Tibial nerve (tissue), 4 donors: ENCODE measurements at regions not wholly inside any gene's neighbourhood (a gene's known extent, or its start where the extent isn't known, plus 50 kb on each side); places are given as distances from the start of the nearest gene placed in this dataset.

Source experiments
- DNase-seq, 2 donors: peaks; one replicate each; pipeline ENCODE4 v3.0.0-alpha.2; 2019; ENCODE audit warnings: low spot score in 2 of 2
- H3K27ac ChIP-seq, 4 donors: fragments of 200-600 bp; sonication (generic) in 3 of 4; one replicate each; pipeline ENCODE4 v1.5.1; 2017 to 2019; ENCODE audit warnings: mild to moderate bottlenecking in 1 of 4
- H3K27me3 ChIP-seq, 2 donors: fragments of 200-600 bp; sonication (generic) in 1 of 2; one replicate each; pipeline versions ENCODE4 v1.5.1 to v1.6.0; 2017 to 2019
- H3K36me3 ChIP-seq, 3 donors: fragments of 200-600 bp; sonication (generic); one replicate each; pipeline ENCODE4 v1.5.1; 2018 to 2019
- H3K4me1 ChIP-seq, 4 donors: fragments of 200-600 bp; sonication (generic) in 3 of 4; one replicate each; pipeline ENCODE4 v1.5.1; 2017 to 2019
- H3K4me3 ChIP-seq, 4 donors: fragments of 200-600 bp; sonication (generic) in 3 of 4; one replicate each; pipeline ENCODE4 v1.5.1; 2017 to 2019; ENCODE audit warnings: mild to moderate bottlenecking in 1 of 4, moderate library complexity in 1 of 4
- H3K9me3 ChIP-seq, 4 donors: fragments of 200-600 bp; sonication (generic) in 3 of 4; one replicate each; pipeline ENCODE4 v1.5.1; 2017 to 2019
- CTCF ChIP-seq, 5 experiments: fragments of 200-600 bp in 3 of 5; fragments of 450-650 bp in 2 of 5; sonication (generic) in 3 of 5; IDR thresholded peaks; one replicate each; pipeline ENCODE4 v1.5.1; 2016 to 2019; ENCODE audit warnings: antibody characterized with exemption in 5 of 5, mild to moderate bottlenecking in 3 of 5, moderate library complexity in 2 of 5
- EP300 ChIP-seq, 2 donors: sonication (generic); formaldehyde crosslinking; IDR thresholded peaks; one replicate each; pipeline ENCODE4 v1.6.1; 2017; ENCODE audit warnings: antibody characterized with exemption in 2 of 2, mild to moderate bottlenecking in 1 of 2
- POLR2A ChIP-seq, 2 donors: fragments of 450-650 bp; IDR thresholded peaks; one replicate each; pipeline ENCODE4 v1.6.1; 2017; ENCODE audit warnings: antibody characterized with exemption in 2 of 2, mild to moderate bottlenecking in 2 of 2, moderate library complexity in 2 of 2
- WGBS, 2 donors: methylation state at CpG; one replicate each; pipeline ENCODE4 v1.1.5; 2018; 5-methylcytosine and 5-hydroxymethylcytosine counted together

GRCh38 chr11:96694338-96694737 lies 304.5 kb downstream of the JRKL start:
- no peak for DNase-seq
- WGBS, 2 donors = 63 to 70% methylated on average over 5 of the region's 5 CpGs
- Histone ChIP-seq H3K36me3 (no peaks in the 10 kb centered on the region), H3K27ac (no peak overlapping the region), H3K9me3 (no peaks in the 10 kb centered on the region), H3K4me3 (no peak overlapping the region), H3K27me3 (no peaks in the 10 kb centered on the region), H3K4me1 (no peaks in the 10 kb centered on the region)
- no peak for TF ChIP-seq EP300 (IDR thresholded peaks at IDR 0.05)
- no peak for TF ChIP-seq CTCF (IDR thresholded peaks at IDR 0.05)
- no peak for TF ChIP-seq POLR2A (IDR thresholded peaks at IDR 0.05)

DNA sequence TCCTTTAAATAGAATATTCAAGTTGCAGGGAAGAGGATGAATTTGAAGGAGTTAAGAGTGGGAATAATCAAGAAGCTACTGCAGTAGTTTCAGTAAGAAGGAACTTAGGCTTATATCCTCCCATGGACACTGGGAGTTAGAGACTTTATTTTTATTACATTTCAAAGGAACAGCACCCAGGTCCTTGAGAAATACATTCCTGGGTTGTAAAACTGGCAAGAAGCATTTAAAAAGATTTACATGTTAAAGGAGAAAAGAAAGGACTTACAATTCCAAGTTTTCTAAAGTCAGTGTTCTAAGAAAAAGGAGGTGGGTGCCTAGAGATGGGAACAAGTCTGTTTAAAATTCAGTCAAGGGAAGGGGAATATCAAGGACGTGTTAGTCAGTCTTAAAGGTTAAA lies 306.9 kb downstream of the JRKL start:
- DNase-seq = no peak
- TF ChIP-seq CTCF (IDR thresholded peaks at IDR 0.05) (no peak), EP300 (IDR thresholded peaks at IDR 0.05) (no peak), POLR2A (IDR thresholded peaks at IDR 0.05) (no peak)
- 18% methylated on average over 1 of the region's 1 CpG for WGBS, 2 donors
- no peak overlapping the region for H3K27ac ChIP-seq
- no peaks in the 10 kb centered on the region for H3K27me3 ChIP-seq
- H3K36me3 ChIP-seq = no peaks in the 10 kb centered on the region
- no peaks in the 10 kb centered on the region for H3K9me3 ChIP-seq
- no peak overlapping the region for H3K4me3 ChIP-seq
- no peaks in the 10 kb centered on the region for H3K4me1 ChIP-seq

DNA sequence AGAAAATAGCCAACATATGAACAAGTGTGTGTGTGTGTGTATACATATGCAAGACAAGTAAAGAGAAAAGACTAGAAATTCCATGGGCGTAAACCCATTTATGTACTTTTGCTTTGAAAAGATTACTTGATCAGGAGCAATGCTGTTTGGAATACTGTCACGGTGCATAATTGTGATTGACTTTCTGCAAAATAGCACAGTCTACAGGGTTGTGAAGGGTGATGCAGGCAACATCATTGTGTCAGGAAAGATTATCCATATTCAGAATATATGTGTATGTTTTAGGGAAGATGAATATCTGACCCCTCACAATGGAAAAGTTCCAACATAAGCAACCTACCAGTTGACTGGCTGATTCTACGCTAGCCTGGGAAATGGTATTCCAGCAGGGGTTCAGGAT lies 307.7 kb downstream of the JRKL start:
- H3K4me1 ChIP-seq = no peaks in the 10 kb centered on the region

DNA sequence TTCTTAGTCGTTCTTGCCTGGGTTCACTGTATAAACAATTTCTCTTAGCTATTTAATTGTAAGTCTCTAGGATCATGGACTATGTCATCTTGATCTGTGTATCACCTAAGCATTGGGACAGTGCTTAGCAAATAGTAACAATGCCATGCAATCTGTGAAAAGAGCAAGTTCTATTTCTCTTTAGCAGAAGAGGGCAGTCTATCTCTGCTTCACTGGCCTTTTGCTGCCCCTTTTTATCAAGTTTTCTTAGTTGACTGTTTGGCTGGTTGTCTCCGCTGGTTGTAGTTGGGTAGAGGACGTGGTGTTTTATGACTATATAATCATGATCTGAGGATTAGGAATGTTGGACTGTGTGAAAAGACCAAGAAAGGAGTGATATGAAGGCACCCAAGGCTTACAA lies 315.0 kb downstream of the JRKL start:
- no peaks in the 10 kb centered on the region for H3K4me1 ChIP-seq
- no peaks in the 10 kb centered on the region for H3K36me3 ChIP-seq
- H3K4me3 ChIP-seq = no peak overlapping the region
- no peak overlapping the region for H3K27ac ChIP-seq
- no peak for DNase-seq
- WGBS, 2 donors = 52 to 59% methylated on average over 3 of the region's 3 CpGs
- H3K27me3 ChIP-seq = no peaks in the 10 kb centered on the region
- H3K9me3 ChIP-seq = no peaks in the 10 kb centered on the region
- TF ChIP-seq CTCF (IDR thresholded peaks at IDR 0.05) = no peak
- TF ChIP-seq EP300 (IDR thresholded peaks at IDR 0.05) = no peak
- TF ChIP-seq POLR2A (IDR thresholded peaks at IDR 0.05) = no peak

More for the DNA sequence above, 307.7 kb downstream of the JRKL start:
- TF ChIP-seq POLR2A (IDR thresholded peaks at IDR 0.05) = no peak
- no peak for TF ChIP-seq EP300 (IDR thresholded peaks at IDR 0.05)
- no peak for TF ChIP-seq CTCF (IDR thresholded peaks at IDR 0.05)
- no peak for DNase-seq
- WGBS, 2 donors = 89 to 91% methylated on average over 3 of the region's 3 CpGs
- Histone ChIP-seq H3K36me3 (no peaks in the 10 kb centered on the region), H3K27me3 (no peaks in the 10 kb centered on the region), H3K27ac (no peak overlapping the region), H3K9me3 (no peaks in the 10 kb centered on the region), H3K4me3 (no peak overlapping the region)

GRCh38 chr11:96706761-96707160 lies 316.9 kb downstream of the JRKL start:
- Histone ChIP-seq H3K36me3 (no peaks in the 10 kb centered on the region), H3K9me3 (no peaks in the 10 kb centered on the region), H3K4me1 (no peaks in the 10 kb centered on the region), H3K27me3 (no peaks in the 10 kb centered on the region), H3K27ac (no peak overlapping the region), H3K4me3 (no peak overlapping the region)
- WGBS, 2 donors = 62 to 80% methylated on average over 3 of the region's 3 CpGs
- no peak for TF ChIP-seq CTCF (IDR thresholded peaks at IDR 0.05)
- TF ChIP-seq EP300 (IDR thresholded peaks at IDR 0.05) = no peak
- TF ChIP-seq POLR2A (IDR thresholded peaks at IDR 0.05) = no peak
- DNase-seq = no peak
